Muscle layer of duodenum (tissue), 2 donors: ENCODE measurements at regions not wholly inside any gene's neighbourhood (a gene's known extent, or its start where the extent isn't known, plus 50 kb on each side); places are given as distances from the start of the nearest gene placed in this dataset.
A peak's percentile ranks its signal among the peaks of the same experiment; 100 is the strongest.

ENCODE experiments used
- H3K27ac ChIP-seq: one replicate; pipeline ENCODE4 v1.7.0; 2013; ENCODE audit warnings: mild to moderate bottlenecking, low read length
- H3K27me3 ChIP-seq: one replicate; pipeline ENCODE4 v1.7.0; 2013; ENCODE audit warnings: low read depth, mild to moderate bottlenecking, control low read depth, low read length
- H3K36me3 ChIP-seq, 2 donors: one replicate each; pipeline ENCODE4 v1.7.0; 2013; ENCODE audit warnings: low read length in 2 of 2, control low read depth in 1 of 2, mild to moderate bottlenecking in 1 of 2; ENCODE audit not compliant: insufficient read depth in 2 of 2, control insufficient read depth in 1 of 2
- H3K4me1 ChIP-seq, 2 donors: one replicate each; pipeline ENCODE4 v1.7.0; 2013; ENCODE audit warnings: low read length in 2 of 2, mild to moderate bottlenecking in 2 of 2, control low read depth in 1 of 2, moderate library complexity in 1 of 2; ENCODE audit not compliant: insufficient read depth in 2 of 2, control insufficient read depth in 1 of 2
- H3K4me3 ChIP-seq, 2 donors: one replicate each; pipeline ENCODE4 v1.7.0; 2013; ENCODE audit warnings: low read length in 2 of 2, low read depth in 1 of 2, mild to moderate bottlenecking in 1 of 2
- H3K9me3 ChIP-seq, 2 donors: one replicate each; pipeline ENCODE4 v1.7.0; 2013; ENCODE audit warnings: low read length in 2 of 2, control low read depth in 1 of 2, mild to moderate bottlenecking in 1 of 2; ENCODE audit not compliant: control insufficient read depth in 1 of 2
- donor health status: healthy.

- Histone ChIP-seq H3K27me3 (no peaks in the 10 kb centered on the region), H3K27ac (no peak overlapping the region), H3K9me3 (no peaks in the 10 kb centered on the region), H3K4me1 (no peaks in the 10 kb centered on the region), H3K36me3 (no peaks in the 10 kb centered on the region), H3K4me3 (no peak overlapping the region)
Observed at GRCh38 chr22:27501191-27501936, 300.2 kb downstream of the MN1 start.

- peaks cover 0 to 8% of the 10 kb centered on the region in 2 donors for H3K4me1 ChIP-seq
- H3K4me3 ChIP-seq, result no peak overlapping the region
- no peaks in the 10 kb centered on the region for H3K27me3 ChIP-seq
- H3K27ac ChIP-seq, result no peak overlapping the region
- no peaks in the 10 kb centered on the region for H3K36me3 ChIP-seq
- H3K9me3 ChIP-seq, result no peaks in the 10 kb centered on the region
Observed at GRCh38 chr22:27502327-27502726, 299.2 kb downstream of the MN1 start.

- H3K36me3 ChIP-seq, result no peaks in the 10 kb centered on the region
Observed at GRCh38 chr22:27504360-27505253, 296.9 kb downstream of the MN1 start.

GRCh38 chr22:27507111-27507611 lies 294.4 kb downstream of the MN1 start:
- H3K4me3 ChIP-seq, result no peak overlapping the region
- no peaks in the 10 kb centered on the region for H3K27me3 ChIP-seq
- no peaks in the 10 kb centered on the region for H3K36me3 ChIP-seq
- peaks cover 0 to 9% of the 10 kb centered on the region in 2 donors for H3K4me1 ChIP-seq
- peaks cover 0 to 8% of the 10 kb centered on the region in 2 donors for H3K9me3 ChIP-seq
- no peak overlapping the region for H3K27ac ChIP-seq

More at GRCh38 chr22:27504360-27505253, 296.9 kb downstream of the MN1 start:
- H3K27me3 ChIP-seq, result no peaks in the 10 kb centered on the region
- no peak overlapping the region for H3K4me3 ChIP-seq
- H3K9me3 ChIP-seq, result peaks cover 0 to 8% of the 10 kb centered on the region in 2 donors
- H3K27ac ChIP-seq, result no peak overlapping the region
- H3K4me1 ChIP-seq, result peaks cover 0 to 9% of the 10 kb centered on the region in 2 donors

DNA sequence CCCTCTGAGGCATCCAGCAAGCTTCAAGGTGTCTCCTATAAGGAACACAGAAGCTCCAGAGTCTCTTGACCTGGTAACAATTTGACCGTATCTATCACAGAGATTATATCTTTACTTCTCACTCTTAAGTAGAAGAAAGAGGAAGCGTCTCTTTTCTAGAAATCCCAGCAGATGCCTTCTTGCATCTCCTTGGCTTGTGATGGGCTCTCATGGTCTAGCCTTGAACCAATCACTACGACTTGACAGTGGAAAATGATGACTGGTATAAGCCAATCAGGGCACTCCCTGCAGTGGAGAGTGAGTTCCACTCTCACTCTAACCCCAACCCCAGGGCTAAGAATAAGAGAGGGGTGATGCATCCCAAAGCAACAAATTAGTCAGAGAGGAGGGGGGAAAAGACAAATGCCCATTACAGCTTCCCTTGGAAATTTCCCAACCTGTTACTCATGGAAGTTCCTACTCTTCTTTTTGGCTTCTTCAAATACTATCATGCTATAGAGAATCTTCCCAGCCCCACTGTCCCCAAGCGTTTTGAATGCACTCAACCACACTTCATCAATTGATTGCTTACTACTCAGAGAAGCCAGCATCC lies 293.5 kb downstream of the MN1 start:
- H3K27ac ChIP-seq, result no peak overlapping the region
- H3K4me1 ChIP-seq, result peaks cover 0 to 9% of the 10 kb centered on the region in 2 donors
- no peaks in the 10 kb centered on the region for H3K27me3 ChIP-seq
- H3K4me3 ChIP-seq, result no peak overlapping the region
- peaks cover 0 to 8% of the 10 kb centered on the region in 2 donors for H3K9me3 ChIP-seq
- H3K36me3 ChIP-seq, result no peaks in the 10 kb centered on the region

DNA sequence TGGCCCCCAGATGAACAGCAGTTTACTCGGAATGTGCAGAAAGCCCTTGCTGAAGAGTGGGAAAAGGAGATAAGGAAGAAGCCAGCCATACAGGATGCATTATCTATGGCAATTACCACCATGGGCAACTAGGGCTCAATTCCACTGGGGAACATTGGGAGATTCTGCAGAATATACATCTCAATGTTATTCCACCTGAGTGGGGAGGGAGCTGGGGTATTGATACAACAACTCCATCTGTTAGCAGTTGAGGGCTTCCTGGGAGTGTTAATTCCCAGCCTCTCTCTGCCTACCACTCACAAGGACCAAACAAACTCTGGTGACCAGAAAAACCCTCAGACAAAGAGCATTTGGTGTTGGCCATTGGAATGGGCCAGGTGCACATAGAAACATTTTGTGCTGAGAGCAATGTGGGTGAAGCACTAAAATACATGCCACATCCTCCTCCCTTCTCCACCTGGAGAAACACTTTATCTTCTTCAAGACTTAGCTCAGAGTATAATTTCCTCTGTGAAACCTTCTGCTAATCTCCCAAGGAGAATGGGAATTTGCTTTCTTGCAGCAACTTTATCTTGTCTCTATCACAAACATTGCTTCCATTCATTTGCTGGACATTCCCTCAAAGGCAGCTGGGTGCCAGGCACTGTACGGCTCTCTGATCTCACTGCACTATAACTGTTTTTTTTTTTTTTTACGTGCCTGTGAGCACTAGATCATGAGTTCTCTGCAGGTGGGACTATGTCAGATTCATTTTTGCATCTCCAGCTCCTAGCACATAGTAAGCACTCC lies 292.2 kb downstream of the MN1 start:
- Histone ChIP-seq H3K27ac (no peak overlapping the region), H3K4me1 (peaks cover 0 to 9% of the 10 kb centered on the region in 2 donors), H3K9me3 (peaks cover 0 to 8% of the 10 kb centered on the region in 2 donors), H3K27me3 (no peaks in the 10 kb centered on the region), H3K36me3 (no peaks in the 10 kb centered on the region), H3K4me3 (no peak overlapping the region)

DNA sequence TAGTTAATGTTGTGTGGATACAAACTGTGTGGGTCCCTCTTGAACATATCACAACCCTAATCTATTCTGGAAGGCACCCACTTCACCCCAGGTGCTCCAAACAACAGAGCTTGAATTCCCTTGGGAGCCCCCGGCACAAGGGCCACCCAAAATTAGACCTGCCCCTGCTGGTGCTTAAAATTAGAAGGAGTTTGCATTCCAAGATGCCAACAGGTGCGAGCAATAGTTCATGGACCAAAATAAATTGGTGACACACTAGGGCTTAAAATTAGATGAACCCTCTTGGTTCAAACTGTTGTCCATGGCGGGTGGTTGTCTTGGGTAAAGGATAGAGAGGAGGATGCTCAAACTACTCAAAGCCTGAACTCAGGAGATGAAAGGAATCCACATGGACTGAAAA lies 291.5 kb downstream of the MN1 start:
- Histone ChIP-seq H3K4me1 (peaks cover 0 to 9% of the 10 kb centered on the region in 2 donors), H3K4me3 (no peak overlapping the region), H3K27ac (no peak overlapping the region)

GRCh38 chr22:27512283-27512761 lies 289.2 kb downstream of the MN1 start:
- Histone ChIP-seq H3K4me1 (peaks cover 0 to 1% of the 10 kb centered on the region in 2 donors), H3K27me3 (no peaks in the 10 kb centered on the region), H3K9me3 (peaks cover 0 to 8% of the 10 kb centered on the region in 2 donors), H3K27ac (peak overlapping the region; percentile 17), H3K36me3 (no peaks in the 10 kb centered on the region), H3K4me3 (no peak overlapping the region)

More for the DNA sequence above, 291.5 kb downstream of the MN1 start:
- Histone ChIP-seq H3K27me3 (no peaks in the 10 kb centered on the region), H3K36me3 (no peaks in the 10 kb centered on the region), H3K9me3 (peaks cover 0 to 8% of the 10 kb centered on the region in 2 donors)

- Histone ChIP-seq H3K4me1 (no peaks in the 10 kb centered on the region), H3K4me3 (no peak overlapping the region), H3K36me3 (no peaks in the 10 kb centered on the region), H3K27ac (no peak overlapping the region), H3K27me3 (no peaks in the 10 kb centered on the region), H3K9me3 (peaks cover 0 to 8% of the 10 kb centered on the region in 2 donors)
Observed at GRCh38 chr22:27513021-27513420, 288.5 kb downstream of the MN1 start.

GRCh38 chr22:27514601-27515523 lies 286.7 kb downstream of the MN1 start:
- Histone ChIP-seq H3K27me3 (no peaks in the 10 kb centered on the region), H3K36me3 (no peaks in the 10 kb centered on the region), H3K9me3 (no peaks in the 10 kb centered on the region), H3K4me3 (no peak overlapping the region), H3K4me1 (no peaks in the 10 kb centered on the region), H3K27ac (peak overlapping the region; percentile 1)
